Osteocyte (in vitro differentiated cells): ENCODE measurements at regions not wholly inside any gene's neighbourhood (a gene's known extent, or its start where the extent isn't known, plus 50 kb on each side); places are given as distances from the start of the nearest gene placed in this dataset.
"Not testable (repeated sequence)": the region's sequence is repeated elsewhere in the genome, so short reads cannot be mapped to it uniquely, and the experiment has no call there.

Source experiments
- DNase-seq: peaks from one replicate; pipeline ENCODE4 v3.0.0; 2021; ENCODE audit warnings: mixed read lengths; ENCODE audit not compliant: unreplicated experiment; ENCODE audit errors: extremely low spot score
- H3K27ac Mint-ChIP-seq: one replicate; pipeline ENCODE4 v1.8.0; 2021; ENCODE audit warnings: mild to moderate bottlenecking, mixed read lengths; ENCODE audit not compliant: unreplicated experiment
- H3K27me3 Mint-ChIP-seq: one replicate; pipeline ENCODE4 v1.8.0; 2021; ENCODE audit warnings: mixed read lengths; ENCODE audit not compliant: unreplicated experiment
- H3K36me3 Mint-ChIP-seq: one replicate; pipeline ENCODE4 v1.8.0; 2021; ENCODE audit warnings: mixed read lengths; ENCODE audit not compliant: unreplicated experiment
- H3K4me1 Mint-ChIP-seq: one replicate; pipeline ENCODE4 v1.8.0; 2021; ENCODE audit warnings: mixed read lengths; ENCODE audit not compliant: unreplicated experiment
- H3K4me3 Mint-ChIP-seq: one replicate; pipeline ENCODE4 v1.8.0; 2021; ENCODE audit warnings: mild to moderate bottlenecking, moderate library complexity, mixed read lengths; ENCODE audit not compliant: unreplicated experiment
- H3K9me3 Mint-ChIP-seq: one replicate; pipeline ENCODE4 v1.8.0; 2021; ENCODE audit warnings: mixed read lengths; ENCODE audit not compliant: unreplicated experiment
- TF ChIP-seq, protein P1 (sequence below): fragments of 200-600 bp; sonication (generic); IDR thresholded peaks from 2 replicates; pipeline ENCODE4 v1.5.0; 2021; ENCODE audit warnings: antibody characterized with exemption, mild to moderate bottlenecking, moderate library complexity

DNA sequence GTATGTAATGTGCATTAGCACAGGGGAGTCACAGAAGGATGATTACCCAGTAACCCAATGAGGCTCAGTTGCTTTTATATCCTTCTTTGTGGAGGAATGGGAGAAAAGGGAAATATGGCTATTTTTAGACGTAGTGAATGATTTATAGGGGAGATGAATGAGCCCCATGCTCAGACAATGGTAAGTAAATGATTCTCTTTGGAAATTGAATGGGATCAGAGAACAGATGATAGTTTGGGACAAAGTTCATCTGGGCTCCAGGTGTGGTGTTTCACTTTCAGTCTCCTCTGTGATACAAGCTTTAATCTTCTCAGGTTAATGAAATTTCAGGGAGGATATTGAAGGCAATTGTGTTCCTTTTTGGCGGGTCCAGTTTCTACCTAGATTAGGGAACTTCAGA is 63.0 kb upstream of the MPP7 start:
- no peak for DNase-seq
- Mint-ChIP-seq H3K27me3 (no peaks in the 10 kb centered on the region), H3K27ac (no peak overlapping the region), H3K4me1 (peaks cover 24% of the 10 kb centered on the region), H3K36me3 (no peaks in the 10 kb centered on the region), H3K9me3 (no peaks in the 10 kb centered on the region), H3K4me3 (no peak overlapping the region)
- TF ChIP-seq, protein P1, sequence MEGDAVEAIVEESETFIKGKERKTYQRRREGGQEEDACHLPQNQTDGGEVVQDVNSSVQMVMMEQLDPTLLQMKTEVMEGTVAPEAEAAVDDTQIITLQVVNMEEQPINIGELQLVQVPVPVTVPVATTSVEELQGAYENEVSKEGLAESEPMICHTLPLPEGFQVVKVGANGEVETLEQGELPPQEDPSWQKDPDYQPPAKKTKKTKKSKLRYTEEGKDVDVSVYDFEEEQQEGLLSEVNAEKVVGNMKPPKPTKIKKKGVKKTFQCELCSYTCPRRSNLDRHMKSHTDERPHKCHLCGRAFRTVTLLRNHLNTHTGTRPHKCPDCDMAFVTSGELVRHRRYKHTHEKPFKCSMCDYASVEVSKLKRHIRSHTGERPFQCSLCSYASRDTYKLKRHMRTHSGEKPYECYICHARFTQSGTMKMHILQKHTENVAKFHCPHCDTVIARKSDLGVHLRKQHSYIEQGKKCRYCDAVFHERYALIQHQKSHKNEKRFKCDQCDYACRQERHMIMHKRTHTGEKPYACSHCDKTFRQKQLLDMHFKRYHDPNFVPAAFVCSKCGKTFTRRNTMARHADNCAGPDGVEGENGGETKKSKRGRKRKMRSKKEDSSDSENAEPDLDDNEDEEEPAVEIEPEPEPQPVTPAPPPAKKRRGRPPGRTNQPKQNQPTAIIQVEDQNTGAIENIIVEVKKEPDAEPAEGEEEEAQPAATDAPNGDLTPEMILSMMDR = no peak

DNA sequence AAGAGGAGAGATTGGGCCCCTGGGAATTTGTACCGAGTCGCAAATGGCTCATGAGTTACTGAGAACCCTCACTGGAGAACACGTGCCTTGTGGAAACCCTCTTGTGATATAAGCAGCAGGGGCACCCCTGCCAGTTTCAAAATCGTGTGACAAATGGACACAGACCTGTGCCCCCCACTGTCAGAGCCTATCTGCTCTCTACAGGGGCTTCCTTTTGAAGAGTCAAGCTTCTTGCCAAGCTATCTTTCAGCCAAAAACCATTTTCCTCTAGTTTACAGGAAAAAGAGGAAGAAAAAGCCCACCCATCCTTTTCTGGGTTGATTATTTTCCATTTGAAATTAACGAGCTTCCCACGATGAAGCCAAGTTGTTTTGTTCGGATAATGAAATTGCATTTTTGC is 64.1 kb upstream of the MPP7 start:
- Mint-ChIP-seq H3K27ac (no peak overlapping the region), H3K9me3 (no peaks in the 10 kb centered on the region), H3K36me3 (peaks cover 2% of the 10 kb centered on the region), H3K27me3 (no peaks in the 10 kb centered on the region), H3K4me1 (peaks cover 24% of the 10 kb centered on the region), H3K4me3 (no peak overlapping the region)
- no peak for DNase-seq
- TF ChIP-seq, protein P1 = no peak

DNA sequence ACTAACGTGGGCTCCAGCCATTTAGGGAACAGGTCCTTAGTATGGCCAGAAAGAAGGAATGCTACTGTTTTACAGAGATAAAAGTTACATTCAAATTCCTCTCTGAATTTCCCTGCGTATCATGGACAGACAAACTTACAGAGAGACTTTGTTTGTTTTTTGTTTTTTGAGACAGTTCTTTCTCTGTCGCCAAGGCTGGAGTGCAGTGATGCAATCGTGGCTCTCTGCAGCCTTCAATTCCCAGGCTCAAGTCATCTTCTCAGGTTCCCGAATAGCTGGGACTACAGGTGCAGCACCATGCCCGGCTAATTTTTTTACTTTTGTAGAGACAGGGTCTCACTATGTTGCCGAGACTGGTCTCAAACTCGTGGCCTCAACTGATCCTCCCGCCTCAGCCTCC is 64.5 kb upstream of the MPP7 start:
- TF ChIP-seq, protein P1 = no peak
- no peaks in the 10 kb centered on the region for H3K27me3 Mint-ChIP-seq
- peaks cover 2% of the 10 kb centered on the region for H3K36me3 Mint-ChIP-seq
- no peak overlapping the region for H3K4me3 Mint-ChIP-seq
- H3K9me3 Mint-ChIP-seq = no peaks in the 10 kb centered on the region
- peak overlapping the region; percentile 92 for H3K27ac Mint-ChIP-seq
- H3K4me1 Mint-ChIP-seq = peaks cover 26% of the 10 kb centered on the region
- no peak for DNase-seq

DNA sequence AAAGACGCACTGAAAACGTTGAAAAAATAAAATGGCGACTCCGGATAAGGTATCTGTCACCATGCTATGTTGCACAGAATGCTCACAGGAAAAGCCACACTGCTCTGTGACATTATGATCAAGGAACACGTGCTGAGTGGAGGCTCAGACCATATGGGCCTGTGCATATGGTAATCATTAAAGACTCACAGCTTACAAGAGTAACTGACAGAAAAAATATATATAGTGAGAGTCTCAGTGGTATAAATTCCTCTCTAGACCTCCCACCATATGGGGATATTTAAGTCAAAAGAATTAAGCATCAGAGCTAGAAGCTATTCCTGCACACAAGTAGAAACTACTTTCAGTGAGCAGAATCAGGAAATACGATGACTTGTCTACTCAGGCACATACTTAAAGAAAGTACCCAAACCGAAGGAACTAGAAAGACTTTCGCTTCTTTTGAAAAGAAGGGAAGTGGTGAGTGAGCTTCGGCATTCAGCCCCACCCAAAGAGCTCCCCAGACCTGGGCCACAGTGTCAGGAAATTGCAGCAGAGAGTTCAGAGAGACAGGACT is 65.1 kb upstream of the MPP7 start:
- H3K9me3 Mint-ChIP-seq = no peaks in the 10 kb centered on the region
- H3K4me3 Mint-ChIP-seq = peak overlapping the region; percentile 54
- peak overlapping the region; percentile 92 for H3K27ac Mint-ChIP-seq
- DNase-seq = no peak
- H3K27me3 Mint-ChIP-seq = no peaks in the 10 kb centered on the region
- peaks cover 28% of the 10 kb centered on the region for H3K4me1 Mint-ChIP-seq
- H3K36me3 Mint-ChIP-seq = peaks cover 2% of the 10 kb centered on the region
- TF ChIP-seq, protein P1 = no peak

DNA sequence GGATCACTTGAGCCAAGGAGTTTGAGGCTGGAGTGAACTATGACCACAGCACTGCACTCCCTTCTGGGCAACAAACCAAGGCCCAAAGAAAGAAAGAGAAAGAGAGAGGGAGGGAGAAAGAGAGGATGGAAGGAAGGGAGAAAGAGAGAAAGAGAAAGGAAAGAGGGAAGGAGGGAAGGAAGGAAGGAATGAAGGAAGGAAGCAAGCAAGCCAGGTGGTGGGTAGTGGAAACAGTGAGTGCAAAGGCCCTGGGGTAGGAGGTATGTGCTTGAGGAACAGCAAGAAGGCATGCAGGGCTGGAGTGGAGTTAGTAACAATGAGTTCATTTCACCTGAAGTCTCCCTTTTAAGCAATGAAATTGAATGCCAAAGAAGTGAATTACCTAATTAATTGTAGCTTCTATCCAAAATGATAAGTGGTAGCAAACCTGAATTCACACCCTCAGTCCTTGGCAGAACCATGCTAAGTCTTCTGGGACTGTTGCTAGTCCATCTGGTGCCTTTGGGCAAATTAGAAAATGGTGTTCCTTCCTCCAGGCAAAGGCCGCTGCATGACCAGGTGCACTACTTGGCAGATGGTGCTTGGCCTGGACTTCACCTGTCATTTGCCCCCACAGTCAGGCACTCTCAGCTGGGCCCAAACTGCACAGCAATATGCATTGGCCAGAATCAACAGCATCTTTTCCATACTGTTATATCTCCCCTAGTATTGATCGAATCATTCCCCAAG is 67.4 kb upstream of the MPP7 start:
- H3K4me3 Mint-ChIP-seq = no peak overlapping the region
- H3K9me3 Mint-ChIP-seq = no peaks in the 10 kb centered on the region
- H3K27me3 Mint-ChIP-seq = no peaks in the 10 kb centered on the region
- no peak for DNase-seq
- peaks cover 46% of the 10 kb centered on the region for H3K4me1 Mint-ChIP-seq
- TF ChIP-seq, protein P1 = no peak
- no peak overlapping the region for H3K27ac Mint-ChIP-seq
- peaks cover 2% of the 10 kb centered on the region for H3K36me3 Mint-ChIP-seq

DNA sequence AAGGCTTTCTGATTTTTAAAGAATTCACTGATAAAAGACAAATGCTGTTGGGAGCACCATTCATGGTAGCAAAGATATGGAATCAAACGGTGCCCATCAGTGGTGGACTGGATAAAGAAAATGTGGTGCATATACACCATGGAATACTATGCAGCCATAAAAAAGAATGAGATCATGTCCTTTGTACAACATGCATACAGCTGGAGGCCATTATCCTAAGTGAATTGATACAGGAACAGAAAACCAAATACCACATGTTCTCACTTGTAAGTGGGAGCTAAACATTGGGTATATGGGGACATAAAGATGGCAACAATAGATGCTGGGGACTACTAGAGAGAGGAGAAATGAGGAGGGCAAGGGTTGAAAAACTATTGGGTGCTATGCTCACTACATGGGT is 68.8 kb upstream of the MPP7 start:
- H3K27me3 Mint-ChIP-seq, H3K36me3 Mint-ChIP-seq, H3K27ac Mint-ChIP-seq, DNase-seq, H3K9me3 Mint-ChIP-seq, H3K4me3 Mint-ChIP-seq: not testable (repeated sequence)
- H3K4me1 Mint-ChIP-seq = peaks cover 54% of the 10 kb centered on the region
